Neural progenitor cell (in vitro differentiated cells): ENCODE measurements at regions not wholly inside any gene's neighbourhood (a gene's known extent, or its start where the extent isn't known, plus 50 kb on each side); places are given as distances from the start of the nearest gene placed in this dataset.

Source experiments
- DNase-seq: peaks from one replicate; pipeline ENCODE4 v3.0.0-alpha.2; 2016; ENCODE audit warnings: low spot score
- H2AFZ ChIP-seq: fragments of 200-600 bp; sonication (generic); replicated peaks from 2 replicates; pipeline ENCODE4 v1.6.1; 2016; ENCODE audit warnings: antibody characterized with exemption
- H3F3A ChIP-seq: fragments of 200-600 bp; sonication (generic); 2 replicates; pipeline ENCODE4 v1.6.1; 2016; ENCODE audit warnings: antibody characterized with exemption, low read depth
- H3K27ac ChIP-seq: fragments of 200-600 bp; sonication (generic); 2 replicates; pipeline ENCODE4 v1.5.1; 2016; ENCODE audit warnings: mild to moderate bottlenecking
- H3K27me3 ChIP-seq: fragments of 200-600 bp; sonication (generic); 2 replicates; pipeline ENCODE4 v1.6.1; 2016; ENCODE audit warnings: mild to moderate bottlenecking, moderate library complexity
- H3K36me3 ChIP-seq: fragments of 200-600 bp; sonication (generic); 2 replicates; pipeline ENCODE4 v1.5.1; 2016
- H3K4me1 ChIP-seq: fragments of 200-600 bp; sonication (generic); 2 replicates; pipeline ENCODE4 v1.6.1; 2016; ENCODE audit warnings: mixed run types
- H3K4me2 ChIP-seq: fragments of 200-600 bp; sonication (generic); 2 replicates; pipeline ENCODE4 v1.6.1; 2016
- H3K4me3 ChIP-seq: fragments of 200-600 bp; sonication (generic); 2 replicates; pipeline ENCODE4 v1.5.1; 2016
- H3K79me2 ChIP-seq: fragments of 200-600 bp; sonication (generic); 2 replicates; pipeline ENCODE4 v1.6.1; 2016; ENCODE audit warnings: low read depth
- H3K9ac ChIP-seq: fragments of 200-600 bp; sonication (generic); 2 replicates; pipeline ENCODE4 v1.6.1; 2016
- H3K9me3 ChIP-seq: fragments of 200-600 bp; sonication (generic); 2 replicates; pipeline ENCODE4 v1.5.1; 2016; ENCODE audit warnings: low read depth
- H4K20me1 ChIP-seq: fragments of 200-600 bp; sonication (generic); 2 replicates; pipeline ENCODE4 v1.6.1; 2016; ENCODE audit warnings: low read depth
- H3K27ac Mint-ChIP-seq: 3 replicates; pipeline ENCODE4 v1.8.0; 2021; ENCODE audit warnings: mixed read lengths
- H3K27me3 Mint-ChIP-seq: 2 replicates; pipeline ENCODE4 v1.8.0; 2022; ENCODE audit warnings: low read depth, mild to moderate bottlenecking, inconsistent platforms, moderate library complexity, mixed read lengths; ENCODE audit not compliant: insufficient read depth
- H3K36me3 Mint-ChIP-seq: 3 replicates; pipeline ENCODE4 v1.8.0; 2021; ENCODE audit warnings: mixed read lengths
- H3K4me1 Mint-ChIP-seq: 3 replicates; pipeline ENCODE4 v1.8.0; 2021; ENCODE audit warnings: mixed read lengths
- H3K4me3 Mint-ChIP-seq: 3 replicates; pipeline ENCODE4 v1.8.0; 2021; ENCODE audit warnings: mild to moderate bottlenecking, moderate library complexity, mixed read lengths
- H3K9me3 Mint-ChIP-seq: 3 replicates; pipeline ENCODE4 v1.8.0; 2020; ENCODE audit warnings: mixed read lengths
- EZH2 ChIP-seq: fragments of 200-600 bp; sonication (generic); IDR thresholded peaks from 2 replicates; pipeline ENCODE4 v1.6.1; 2017; ENCODE audit warnings: antibody characterized with exemption, mild to moderate bottlenecking, moderate library complexity
- EZH2phosphoT487 ChIP-seq: fragments of 200-600 bp; sonication (generic); IDR thresholded peaks from 2 replicates; pipeline ENCODE4 v1.6.1; 2017; ENCODE audit warnings: antibody characterized with exemption
- TF ChIP-seq, protein P1 (sequence below): fragments of 200-600 bp; sonication (generic); IDR thresholded peaks from 2 replicates; pipeline ENCODE4 v1.5.1; 2017; ENCODE audit warnings: antibody characterized with exemption, mild to moderate bottlenecking

- H3K36me3 Mint-ChIP-seq: no peaks in the 10 kb centered on the region
- TF ChIP-seq EZH2phosphoT487: no peak
- TF ChIP-seq, protein P1, sequence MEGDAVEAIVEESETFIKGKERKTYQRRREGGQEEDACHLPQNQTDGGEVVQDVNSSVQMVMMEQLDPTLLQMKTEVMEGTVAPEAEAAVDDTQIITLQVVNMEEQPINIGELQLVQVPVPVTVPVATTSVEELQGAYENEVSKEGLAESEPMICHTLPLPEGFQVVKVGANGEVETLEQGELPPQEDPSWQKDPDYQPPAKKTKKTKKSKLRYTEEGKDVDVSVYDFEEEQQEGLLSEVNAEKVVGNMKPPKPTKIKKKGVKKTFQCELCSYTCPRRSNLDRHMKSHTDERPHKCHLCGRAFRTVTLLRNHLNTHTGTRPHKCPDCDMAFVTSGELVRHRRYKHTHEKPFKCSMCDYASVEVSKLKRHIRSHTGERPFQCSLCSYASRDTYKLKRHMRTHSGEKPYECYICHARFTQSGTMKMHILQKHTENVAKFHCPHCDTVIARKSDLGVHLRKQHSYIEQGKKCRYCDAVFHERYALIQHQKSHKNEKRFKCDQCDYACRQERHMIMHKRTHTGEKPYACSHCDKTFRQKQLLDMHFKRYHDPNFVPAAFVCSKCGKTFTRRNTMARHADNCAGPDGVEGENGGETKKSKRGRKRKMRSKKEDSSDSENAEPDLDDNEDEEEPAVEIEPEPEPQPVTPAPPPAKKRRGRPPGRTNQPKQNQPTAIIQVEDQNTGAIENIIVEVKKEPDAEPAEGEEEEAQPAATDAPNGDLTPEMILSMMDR: no peak
- no peak for TF ChIP-seq EZH2
- peaks cover 2% of the 10 kb centered on the region for H3K9me3 Mint-ChIP-seq
- H3F3A ChIP-seq: no peaks in the 10 kb centered on the region
- peaks cover 15% of the 10 kb centered on the region for H3K4me1 Mint-ChIP-seq
- no peaks in the 10 kb centered on the region for H3K79me2 ChIP-seq
- no peak overlapping the region for H3K4me2 ChIP-seq
- H3K4me3 ChIP-seq: no peak overlapping the region
- H3K9ac ChIP-seq: no peak overlapping the region
- no peak overlapping the region for H3K27ac Mint-ChIP-seq
- no peak overlapping the region for H3K4me3 Mint-ChIP-seq
- H3K27me3 Mint-ChIP-seq: peaks cover 4% of the 10 kb centered on the region
- no peaks in the 10 kb centered on the region for H4K20me1 ChIP-seq
- H3K36me3 ChIP-seq: no peaks in the 10 kb centered on the region
- H3K9me3 ChIP-seq: no peaks in the 10 kb centered on the region
- H3K4me1 ChIP-seq: peaks cover 13% of the 10 kb centered on the region
- H3K27ac ChIP-seq: no peak overlapping the region
- no peaks in the 10 kb centered on the region for H3K27me3 ChIP-seq
- DNase-seq: no peak
- no peak overlapping the region for H2AFZ ChIP-seq
Measured at GRCh38 chr6:19087897-19088296, 700.7 kb downstream of the RNF144B start.

GRCh38 chr6:19100752-19101151 is 713.6 kb downstream of the RNF144B start:
- Histone ChIP-seq H3K4me3 (no peak overlapping the region), H3K9ac (no peak overlapping the region), H3K9me3 (no peaks in the 10 kb centered on the region), H3K4me1 (no peaks in the 10 kb centered on the region), H3K27me3 (no peaks in the 10 kb centered on the region), H3K27ac (no peak overlapping the region), H2AFZ (no peak overlapping the region), H3K36me3 (no peaks in the 10 kb centered on the region), H3K79me2 (no peaks in the 10 kb centered on the region), H4K20me1 (no peaks in the 10 kb centered on the region), H3K4me2 (no peak overlapping the region), H3F3A (no peaks in the 10 kb centered on the region)
- no peak overlapping the region for H3K27ac Mint-ChIP-seq
- no peaks in the 10 kb centered on the region for H3K36me3 Mint-ChIP-seq
- DNase-seq: no peak
- TF ChIP-seq EZH2phosphoT487 (no peak), EZH2 (no peak)
- TF ChIP-seq, protein P1: no peak
- H3K4me3 Mint-ChIP-seq: no peak overlapping the region
- H3K4me1 Mint-ChIP-seq: peaks cover 7% of the 10 kb centered on the region
- H3K9me3 Mint-ChIP-seq: peaks cover 21% of the 10 kb centered on the region
- peaks cover 2% of the 10 kb centered on the region for H3K27me3 Mint-ChIP-seq

DNA sequence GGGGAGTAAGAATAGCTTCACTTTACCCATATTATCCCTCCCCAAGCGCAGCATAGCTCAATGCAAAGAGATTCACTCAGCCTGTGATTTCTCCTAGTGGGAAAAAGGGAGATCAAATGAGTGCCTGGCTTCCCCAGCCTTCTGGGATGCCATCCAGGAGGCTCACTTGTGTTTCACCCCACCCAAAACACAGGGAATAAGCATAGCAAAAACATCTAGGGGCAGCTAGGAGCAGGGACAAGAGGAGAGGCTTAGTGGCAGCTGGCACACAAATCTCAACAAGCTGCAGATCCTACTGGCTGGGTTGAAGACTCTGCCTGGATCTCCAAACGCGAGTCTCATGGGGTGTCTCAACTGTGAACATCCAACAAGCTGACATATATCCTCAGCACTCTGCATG is 715.8 kb downstream of the RNF144B start:
- Histone ChIP-seq H3K9ac (no peak overlapping the region), H2AFZ (peak overlapping the region; percentile 65), H3K4me3 (no peak overlapping the region), H3K79me2 (no peaks in the 10 kb centered on the region), H3F3A (no peaks in the 10 kb centered on the region), H3K36me3 (no peaks in the 10 kb centered on the region), H3K4me2 (no peak overlapping the region), H3K27me3 (no peaks in the 10 kb centered on the region), H3K9me3 (no peaks in the 10 kb centered on the region), H3K27ac (no peak overlapping the region), H4K20me1 (no peaks in the 10 kb centered on the region), H3K4me1 (no peaks in the 10 kb centered on the region)
- Mint-ChIP-seq H3K27ac (no peak overlapping the region), H3K9me3 (peaks cover 29% of the 10 kb centered on the region), H3K4me3 (no peak overlapping the region), H3K4me1 (peaks cover 7% of the 10 kb centered on the region), H3K27me3 (peaks cover 5% of the 10 kb centered on the region), H3K36me3 (no peaks in the 10 kb centered on the region)
- no peak for DNase-seq
- TF ChIP-seq, protein P1: no peak
- TF ChIP-seq EZH2phosphoT487: no peak
- TF ChIP-seq EZH2: no peak
